Mammary epithelial cell (primary cell): ENCODE measurements at regions not wholly inside any gene's neighbourhood (a gene's known extent, or its start where the extent isn't known, plus 50 kb on each side); places are given as distances from the start of the nearest gene placed in this dataset.

Experiments
- CTCF ChIP-seq, 2 donors: IDR thresholded peaks in 1 of 2; conservative IDR thresholded peaks in 1 of 2; 2 replicates each; pipeline ENCODE4 v1.5.1; 2011 to 2012; ENCODE audit warnings: inconsistent platforms in 2 of 2, low read length in 2 of 2, mild to moderate bottlenecking in 2 of 2, control low read depth in 1 of 2, low read depth in 1 of 2; ENCODE audit not compliant: insufficient read depth in 1 of 2; ENCODE audit errors: extremely low read depth in 1 of 2
- EZH2 ChIP-seq: IDR thresholded peaks from 2 replicates; pipeline ENCODE4 v1.6.1; 2012; ENCODE audit warnings: low read length, inconsistent platforms, borderline replicate concordance

DNA sequence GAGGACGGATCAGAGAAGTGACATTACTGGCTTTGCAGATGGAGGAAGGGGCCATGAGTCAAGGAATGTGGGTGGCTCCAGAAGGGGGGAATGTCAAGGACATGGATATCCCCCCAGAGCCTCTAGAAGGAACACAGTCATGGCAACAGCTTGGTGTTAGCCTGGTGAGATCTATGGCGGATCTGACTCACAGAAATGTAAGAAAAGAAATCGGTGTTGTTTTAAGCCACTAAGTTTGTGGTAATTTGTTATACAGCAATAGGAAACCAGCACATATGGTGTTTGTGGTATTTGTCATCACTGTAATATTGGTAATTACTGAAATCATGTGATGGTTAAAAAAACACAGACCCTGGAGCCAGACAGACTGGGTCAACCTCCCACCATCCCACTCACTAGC is 236.2 kb downstream of the SETD4 start:
- no peak for TF ChIP-seq CTCF (conservative IDR thresholded peaks at IDR 0.05 in 1 of 2, IDR thresholded peaks at IDR 0.05 in 1 of 2; ENCODE audit: extremely low read depth in 1 of 2, insufficient read depth in 1 of 2, low read depth in 1 of 2, low read length in 2 of 2)
- TF ChIP-seq EZH2 = no peak
